Osteoblast (primary cell): ENCODE measurements at regions not wholly inside any gene's neighbourhood (a gene's known extent, or its start where the extent isn't known, plus 50 kb on each side); places are given as distances from the start of the nearest gene placed in this dataset.

Experiments
- DNase-seq: peaks from one replicate; pipeline ENCODE4 v3.0.0; 2011; ENCODE audit warnings: low spot score, mixed read lengths; ENCODE audit not compliant: insufficient read length; ENCODE audit errors: missing footprints
- H2AFZ ChIP-seq: 2 replicates; pipeline ENCODE4 v1.6.0; 2011; ENCODE audit warnings: mild to moderate bottlenecking, low read length
- H3K27ac ChIP-seq: 2 replicates; pipeline ENCODE4 v1.5.1; 2011; ENCODE audit warnings: mild to moderate bottlenecking, low read depth, low read length, moderate library complexity
- H3K27me3 ChIP-seq: 2 replicates; pipeline ENCODE4 v1.6.0; 2012; ENCODE audit warnings: mild to moderate bottlenecking, control low read depth, inconsistent platforms, low read length, moderate library complexity; ENCODE audit not compliant: insufficient read depth
- H3K36me3 ChIP-seq: 2 replicates; pipeline ENCODE4 v1.5.1; 2011; ENCODE audit warnings: mild to moderate bottlenecking, low read length, control low read depth, moderate library complexity; ENCODE audit not compliant: insufficient read depth
- H3K4me1 ChIP-seq: 2 replicates; pipeline ENCODE4 v1.5.1; 2011; ENCODE audit warnings: mild to moderate bottlenecking, low read length, control low read depth, moderate library complexity; ENCODE audit not compliant: insufficient read depth
- H3K4me2 ChIP-seq: 2 replicates; pipeline ENCODE4 v1.6.0; 2011; ENCODE audit warnings: mild to moderate bottlenecking, low read length; ENCODE audit not compliant: insufficient read depth
- H3K4me3 ChIP-seq: fragments of 200-600 bp; sonication (generic); 3 replicates; pipeline ENCODE4 v1.5.1; 2012; ENCODE audit warnings: mild to moderate bottlenecking, low read length, inconsistent platforms; ENCODE audit not compliant: insufficient read depth
- H3K79me2 ChIP-seq: 2 replicates; pipeline ENCODE4 v1.6.0; 2012; ENCODE audit warnings: mild to moderate bottlenecking, low read length, control low read depth, inconsistent platforms; ENCODE audit not compliant: insufficient read depth
- H3K9me3 ChIP-seq: 2 replicates; pipeline ENCODE4 v1.5.1; 2011; ENCODE audit warnings: low read depth, low read length, control low read depth
- H4K20me1 ChIP-seq: 2 replicates; pipeline ENCODE4 v1.6.0; 2012; ENCODE audit warnings: mild to moderate bottlenecking, low read length, control low read depth; ENCODE audit not compliant: insufficient read depth
- TF ChIP-seq, protein P1 (sequence below): IDR thresholded peaks from 2 replicates; pipeline ENCODE4 v1.5.1; 2011; ENCODE audit warnings: mild to moderate bottlenecking, low read depth, low read length, moderate library complexity; ENCODE audit errors: extremely low read depth

- Histone ChIP-seq H3K4me2 (no peak overlapping the region), H2AFZ (no peak overlapping the region), H3K4me1 (peaks cover 9% of the 10 kb centered on the region), H3K9me3 (no peaks in the 10 kb centered on the region), H4K20me1 (no peaks in the 10 kb centered on the region), H3K36me3 (no peaks in the 10 kb centered on the region), H3K79me2 (no peaks in the 10 kb centered on the region), H3K4me3 (no peak overlapping the region), H3K27ac (no peak overlapping the region), H3K27me3 (no peaks in the 10 kb centered on the region)
- no peak for DNase-seq
- TF ChIP-seq, protein P1, sequence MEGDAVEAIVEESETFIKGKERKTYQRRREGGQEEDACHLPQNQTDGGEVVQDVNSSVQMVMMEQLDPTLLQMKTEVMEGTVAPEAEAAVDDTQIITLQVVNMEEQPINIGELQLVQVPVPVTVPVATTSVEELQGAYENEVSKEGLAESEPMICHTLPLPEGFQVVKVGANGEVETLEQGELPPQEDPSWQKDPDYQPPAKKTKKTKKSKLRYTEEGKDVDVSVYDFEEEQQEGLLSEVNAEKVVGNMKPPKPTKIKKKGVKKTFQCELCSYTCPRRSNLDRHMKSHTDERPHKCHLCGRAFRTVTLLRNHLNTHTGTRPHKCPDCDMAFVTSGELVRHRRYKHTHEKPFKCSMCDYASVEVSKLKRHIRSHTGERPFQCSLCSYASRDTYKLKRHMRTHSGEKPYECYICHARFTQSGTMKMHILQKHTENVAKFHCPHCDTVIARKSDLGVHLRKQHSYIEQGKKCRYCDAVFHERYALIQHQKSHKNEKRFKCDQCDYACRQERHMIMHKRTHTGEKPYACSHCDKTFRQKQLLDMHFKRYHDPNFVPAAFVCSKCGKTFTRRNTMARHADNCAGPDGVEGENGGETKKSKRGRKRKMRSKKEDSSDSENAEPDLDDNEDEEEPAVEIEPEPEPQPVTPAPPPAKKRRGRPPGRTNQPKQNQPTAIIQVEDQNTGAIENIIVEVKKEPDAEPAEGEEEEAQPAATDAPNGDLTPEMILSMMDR, result no peak
Observed at GRCh38 chr7:16323313-16323712, 98.0 kb downstream of the CRPPA start.

GRCh38 chr7:16320099-16320660 is 101.2 kb downstream of the CRPPA start:
- no peak overlapping the region for H3K4me2 ChIP-seq
- TF ChIP-seq, protein P1, result no peak
- DNase-seq, result no peak
- no peak overlapping the region for H3K4me3 ChIP-seq
- no peaks in the 10 kb centered on the region for H3K9me3 ChIP-seq
- H3K79me2 ChIP-seq, result no peaks in the 10 kb centered on the region
- no peaks in the 10 kb centered on the region for H3K27me3 ChIP-seq
- H3K4me1 ChIP-seq, result peaks cover 9% of the 10 kb centered on the region
- H2AFZ ChIP-seq, result no peak overlapping the region
- H3K36me3 ChIP-seq, result no peaks in the 10 kb centered on the region
- H3K27ac ChIP-seq, result no peak overlapping the region
- no peaks in the 10 kb centered on the region for H4K20me1 ChIP-seq

- Histone ChIP-seq H3K27ac (peak overlapping the region; percentile 46), H3K4me1 (peaks cover 9% of the 10 kb centered on the region), H3K27me3 (no peaks in the 10 kb centered on the region), H2AFZ (no peak overlapping the region), H3K36me3 (no peaks in the 10 kb centered on the region), H3K4me3 (no peak overlapping the region), H3K79me2 (no peaks in the 10 kb centered on the region), H4K20me1 (no peaks in the 10 kb centered on the region), H3K9me3 (no peaks in the 10 kb centered on the region), H3K4me2 (no peak overlapping the region)
- TF ChIP-seq, protein P1, result no peak
- DNase-seq, result peak; percentile 78
Observed at GRCh38 chr7:16318989-16319915, 102.1 kb downstream of the CRPPA start.

GRCh38 chr7:16318463-16318862 is 102.9 kb downstream of the CRPPA start:
- Histone ChIP-seq H3K4me2 (no peak overlapping the region), H3K79me2 (no peaks in the 10 kb centered on the region), H2AFZ (no peak overlapping the region), H3K4me3 (no peak overlapping the region), H3K27me3 (no peaks in the 10 kb centered on the region), H3K27ac (no peak overlapping the region), H4K20me1 (no peaks in the 10 kb centered on the region), H3K9me3 (no peaks in the 10 kb centered on the region), H3K36me3 (no peaks in the 10 kb centered on the region), H3K4me1 (peaks cover 9% of the 10 kb centered on the region)
- no peak for DNase-seq
- TF ChIP-seq, protein P1, result no peak
